ENCODE measurements at regions not wholly inside any gene's neighbourhood (a gene's known extent, or its start where the extent isn't known, plus 50 kb on each side); places are given as distances from the start of the nearest gene placed in this dataset.
"Not testable (repeated sequence)": the region's sequence is repeated elsewhere in the genome, so short reads cannot be mapped to it uniquely, and the experiment has no call there.

DNA sequence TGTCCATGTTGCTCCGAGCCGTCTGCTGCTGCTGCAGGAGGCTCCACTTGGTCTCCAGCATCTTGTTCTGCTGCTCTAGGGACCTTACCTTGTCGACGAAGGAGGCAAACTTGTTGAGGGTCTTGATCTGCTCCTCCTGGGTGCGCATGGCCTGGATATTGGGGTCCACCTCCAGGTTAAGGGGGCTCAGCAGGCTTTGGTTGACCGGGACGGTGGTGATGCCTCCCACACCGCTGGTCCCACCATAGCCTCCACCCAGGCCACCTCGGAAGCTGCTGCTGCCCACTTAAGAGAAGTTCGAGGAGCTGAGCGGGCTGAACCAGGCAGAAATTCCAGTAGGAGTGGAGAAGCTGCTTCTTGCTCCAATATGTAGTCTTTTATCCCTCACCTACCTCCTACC, 180.7 kb upstream of the SYNPR start:
- no peak for DNase-seq (ENCODE audit: low spot score)

DNA sequence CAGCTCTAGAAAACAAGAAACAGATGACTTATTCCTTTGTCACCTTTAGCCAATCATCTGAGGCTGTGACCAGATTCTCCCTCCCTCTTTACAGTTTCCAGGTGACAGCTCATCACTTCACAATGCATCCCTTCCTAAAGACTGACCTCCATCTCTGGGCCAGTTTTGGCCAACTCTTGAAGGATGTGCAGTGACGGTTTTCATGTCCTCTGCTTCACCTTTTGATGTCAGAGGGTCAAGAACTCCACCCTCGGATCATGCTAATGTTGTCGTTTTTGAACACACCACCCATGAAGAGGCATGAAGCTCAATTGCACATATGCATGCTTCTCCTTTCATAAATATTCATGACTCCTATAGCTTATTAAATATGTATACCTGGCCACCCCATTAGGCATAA, 161.2 kb upstream of the SYNPR start:
- no peak for DNase-seq (ENCODE audit: low spot score)

DNA sequence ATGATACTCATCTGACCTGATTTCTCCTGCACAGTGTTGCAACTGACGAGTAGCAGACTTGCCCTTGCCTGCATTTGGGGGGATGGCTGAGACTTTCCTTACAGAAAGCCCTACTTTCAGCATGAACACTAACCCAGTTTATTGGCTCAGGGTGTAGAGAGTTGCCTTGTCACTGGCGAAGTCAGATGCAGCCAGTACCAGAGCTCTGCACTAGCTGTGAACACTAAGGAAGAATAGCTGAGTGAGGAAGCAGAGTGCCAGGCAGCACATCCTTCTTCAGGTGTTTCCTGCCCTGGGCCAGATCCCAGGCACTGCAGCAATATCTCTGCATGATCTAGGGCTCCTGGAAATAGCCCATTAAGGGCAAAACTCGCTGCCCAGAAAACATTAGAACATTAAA, 154.0 kb upstream of the SYNPR start:
- DNase-seq (ENCODE audit: low spot score): no peak

DNA sequence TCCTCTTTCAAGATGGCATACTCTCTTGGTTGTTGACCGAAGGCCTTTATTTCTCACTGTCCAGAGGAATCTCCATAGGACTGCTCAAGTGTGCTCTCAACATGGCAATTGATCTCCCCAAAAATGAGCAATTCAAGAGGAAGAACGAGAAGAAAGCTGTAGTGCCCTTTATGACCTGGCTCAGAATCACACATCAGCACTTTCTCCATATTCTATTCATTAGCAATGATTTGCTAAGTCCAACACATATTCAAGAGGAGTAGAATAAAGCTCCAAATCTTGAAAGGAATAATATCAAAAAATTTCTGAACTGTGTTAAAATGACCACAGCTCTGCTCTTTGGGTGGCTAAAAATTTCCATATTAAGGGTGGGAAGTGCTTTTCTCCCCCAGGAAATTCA, 151.6 kb upstream of the SYNPR start:
- no peak for DNase-seq (ENCODE audit: low spot score)

DNA sequence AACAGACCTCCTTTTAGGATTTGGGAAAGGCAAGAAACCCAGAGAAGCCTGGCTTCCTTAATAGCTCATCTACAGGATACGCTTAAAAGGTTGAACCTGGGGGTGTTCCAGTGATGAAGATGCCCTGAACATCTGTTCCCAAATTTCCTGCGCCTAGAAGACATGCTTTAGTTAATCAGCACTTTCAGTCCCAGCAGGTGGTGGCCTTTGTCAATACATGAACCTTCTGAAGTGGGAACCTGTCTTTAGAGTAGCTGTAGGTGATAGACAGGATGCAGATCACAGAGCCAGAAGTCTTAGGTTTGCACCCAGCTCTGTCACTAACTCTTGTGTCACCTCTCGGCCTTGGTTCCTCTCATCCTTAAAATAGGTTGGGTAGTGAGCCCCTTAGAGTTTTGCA, 149.7 kb upstream of the SYNPR start:
- no peak for DNase-seq (ENCODE audit: low spot score)

DNA sequence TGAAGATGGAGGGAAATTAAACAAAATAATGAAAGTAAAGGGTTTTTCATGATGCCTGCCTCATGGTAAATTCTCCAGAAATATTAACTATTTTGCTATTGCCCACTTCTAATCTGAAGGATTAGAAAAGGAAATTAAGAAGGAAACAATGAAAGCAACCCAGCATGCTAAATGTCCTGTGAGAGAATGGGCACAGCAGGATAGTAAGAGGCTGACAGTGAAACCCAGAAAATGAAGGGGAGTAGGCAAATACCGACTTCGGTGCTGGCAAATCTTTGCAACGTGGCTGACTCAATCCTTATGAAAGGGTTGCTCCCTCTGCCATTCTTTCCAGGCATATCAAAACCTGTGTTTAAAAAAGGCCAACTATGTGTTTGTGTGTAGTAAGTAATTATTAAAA, 147.5 kb upstream of the SYNPR start:
- no peak for DNase-seq (ENCODE audit: low spot score)

DNA sequence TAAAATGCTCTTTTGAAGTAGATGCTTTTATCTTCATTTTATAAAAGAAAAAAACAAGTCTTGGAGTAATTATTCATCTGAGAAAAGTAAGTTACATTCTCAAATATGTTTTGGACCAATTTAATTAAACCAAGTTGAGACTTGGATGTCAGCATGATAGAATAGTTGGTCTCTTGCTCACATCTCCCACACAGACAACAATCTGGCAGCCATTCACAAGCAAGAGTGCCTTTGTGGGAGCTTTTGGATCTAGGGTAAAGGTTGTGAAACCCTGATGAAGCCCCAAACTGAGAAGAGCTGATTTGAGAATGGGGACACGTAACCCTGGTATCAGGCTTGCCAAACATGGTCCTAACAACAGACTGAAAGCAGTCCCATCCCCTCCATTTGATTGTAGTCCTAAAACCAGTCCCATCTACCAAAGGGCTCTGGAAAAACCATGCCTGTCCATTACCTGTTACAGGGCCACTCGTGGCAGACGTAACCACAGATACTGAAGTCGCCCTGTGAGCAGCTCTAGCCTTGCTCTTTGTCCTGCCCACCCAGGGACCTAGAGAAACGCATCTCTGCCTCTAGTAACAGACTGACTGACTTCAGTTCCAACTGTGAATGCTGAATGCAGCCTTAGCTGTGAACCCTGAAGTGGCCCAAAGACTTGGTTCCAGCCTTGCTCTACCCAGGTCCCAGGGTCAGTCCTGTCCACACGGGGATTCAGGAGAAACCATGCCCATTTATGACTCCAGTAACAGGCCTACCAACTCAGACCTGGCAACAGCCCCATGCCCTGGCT, 145.5 kb upstream of the SYNPR start:
- no peak for DNase-seq (ENCODE audit: low spot score)

DNA sequence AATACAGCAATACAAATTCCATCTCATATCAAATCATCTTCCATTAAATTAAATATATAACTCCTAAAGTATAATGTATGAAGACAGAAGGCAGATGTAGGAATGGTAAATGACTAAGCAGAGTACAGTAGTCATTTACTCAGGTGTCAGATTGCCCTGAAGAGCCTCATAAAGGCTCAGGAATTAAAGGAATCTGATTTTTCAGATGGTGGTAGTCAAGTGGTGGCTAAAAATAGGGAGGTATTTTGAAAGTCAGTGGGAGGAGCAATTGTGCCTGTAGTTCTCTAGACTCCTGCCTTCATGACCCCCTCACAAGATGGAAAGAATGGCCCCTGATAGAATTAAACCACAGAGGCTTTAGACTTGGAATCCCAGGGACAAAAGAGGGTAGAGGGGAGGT, 142.7 kb upstream of the SYNPR start:
- no peak for DNase-seq (ENCODE audit: low spot score)

DNA sequence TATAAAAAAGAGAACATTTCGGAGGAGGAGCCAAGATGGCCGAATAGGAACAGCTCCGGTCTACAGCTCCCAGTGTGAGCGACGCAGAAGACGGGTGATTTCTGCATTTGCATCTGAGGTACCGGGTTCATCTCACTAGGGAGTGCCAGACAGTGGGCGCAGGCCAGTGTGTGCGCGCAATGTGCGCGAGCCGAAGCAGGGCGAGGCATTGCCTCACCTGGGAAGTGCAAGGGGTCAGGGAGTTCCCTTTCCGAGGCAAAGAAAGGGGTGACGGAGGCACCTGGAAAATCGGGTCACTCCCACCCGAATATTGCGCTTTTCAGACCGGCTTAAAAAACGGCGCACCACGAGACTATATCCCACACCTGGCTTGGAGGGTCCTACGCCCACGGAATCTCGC, 141.9 kb upstream of the SYNPR start:
- not testable (repeated sequence) for DNase-seq (ENCODE audit: low spot score)

DNA sequence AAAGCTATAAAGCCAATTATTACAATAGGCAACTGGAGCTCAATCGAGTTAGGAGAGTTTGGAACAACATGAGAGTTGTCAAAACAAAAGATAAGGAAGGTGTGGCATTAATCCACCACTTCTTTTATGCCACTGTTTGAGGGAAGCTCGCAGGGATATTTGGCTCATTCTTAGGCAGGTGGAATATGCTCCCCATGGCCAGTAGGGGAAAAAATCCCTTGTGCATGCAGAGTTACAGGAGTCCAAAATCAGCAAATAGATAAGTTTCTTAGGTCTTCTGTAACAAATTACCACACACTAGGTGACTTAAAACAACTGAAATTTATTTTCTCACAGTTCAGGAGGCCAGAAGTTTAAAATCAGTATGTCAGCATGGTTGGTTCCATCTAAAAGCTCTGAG, 135.4 kb upstream of the SYNPR start:
- no peak for DNase-seq (ENCODE audit: low spot score)

DNA sequence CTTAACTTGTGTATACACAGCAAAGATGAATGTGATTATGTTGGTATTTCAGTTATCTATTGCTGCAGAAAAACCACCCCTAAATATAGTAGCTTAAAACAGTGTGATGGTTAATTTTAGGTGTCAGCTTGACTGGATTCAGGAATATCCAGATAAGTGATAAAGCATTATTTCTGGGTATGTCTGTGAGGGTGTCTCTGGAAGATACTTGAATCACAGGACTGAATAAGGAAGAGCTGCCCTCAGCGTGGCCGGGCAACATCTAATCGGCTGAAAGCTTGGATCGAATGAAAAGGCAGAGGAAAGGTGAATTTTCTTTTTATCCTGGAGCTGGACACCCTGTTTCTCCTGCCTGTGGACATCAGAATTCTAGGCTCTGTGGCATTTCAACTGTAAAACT, 132.0 kb upstream of the SYNPR start:
- no peak for DNase-seq (ENCODE audit: low spot score)

DNA sequence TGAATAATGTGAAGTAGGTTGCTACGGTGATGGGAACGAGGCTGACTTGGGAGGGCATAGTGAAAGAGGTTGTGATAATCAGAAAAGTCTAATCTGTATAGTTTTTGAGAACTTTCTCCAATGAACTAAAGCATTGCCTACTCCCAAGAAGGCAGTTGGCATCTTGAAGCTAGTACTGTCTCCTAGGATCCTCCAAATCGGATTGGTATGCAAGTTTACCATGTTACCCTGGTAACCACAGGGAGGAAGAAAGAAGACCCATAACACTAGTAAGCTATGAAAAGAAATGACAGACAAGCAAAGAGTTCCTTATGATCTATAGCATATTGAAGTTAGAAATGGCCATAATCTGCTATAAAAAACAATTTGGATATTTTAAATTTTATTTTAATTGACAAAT, 127.2 kb upstream of the SYNPR start:
- no peak for DNase-seq (ENCODE audit: low spot score)

DNA sequence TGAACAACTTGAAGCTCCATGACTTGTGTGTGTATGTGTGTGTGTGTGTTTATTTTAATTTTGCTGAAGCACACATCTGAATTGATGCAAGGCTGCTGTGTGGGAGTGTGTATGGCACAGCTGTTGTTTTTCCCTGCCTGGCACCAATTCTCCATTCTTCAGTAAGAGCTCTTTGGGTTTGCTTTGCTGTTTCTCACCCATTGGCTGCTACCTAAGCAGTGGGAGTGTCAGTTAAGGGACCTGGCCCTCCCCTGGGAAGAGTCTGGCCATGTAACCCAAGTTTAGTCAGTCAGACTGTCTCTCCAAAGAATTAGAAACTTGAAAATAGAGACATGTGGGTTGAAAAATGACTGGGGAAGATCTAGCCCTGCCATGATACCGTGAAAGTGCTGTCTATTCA, 126.2 kb upstream of the SYNPR start:
- DNase-seq (ENCODE audit: low spot score): no peak

DNA sequence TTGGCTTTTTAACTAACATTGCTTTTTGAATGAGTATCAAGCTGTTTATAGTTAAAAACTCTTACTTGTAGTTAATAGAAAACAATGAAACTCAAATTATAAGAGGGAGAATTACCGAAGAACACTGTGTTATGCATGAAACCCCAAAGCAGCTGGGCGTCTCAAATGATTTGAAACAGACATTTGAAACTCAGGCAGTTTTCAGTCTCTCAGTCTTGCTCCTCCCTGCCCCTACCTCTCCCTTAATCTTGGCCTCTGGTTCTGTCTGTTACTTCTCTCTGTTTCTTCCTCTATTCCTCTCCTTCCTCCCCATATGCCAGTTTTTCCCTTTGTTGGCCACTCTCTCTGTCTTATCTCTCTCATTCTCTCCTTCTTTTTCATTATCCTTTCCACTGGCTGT, 118.3 kb upstream of the SYNPR start:
- no peak for DNase-seq (ENCODE audit: low spot score)

DNA sequence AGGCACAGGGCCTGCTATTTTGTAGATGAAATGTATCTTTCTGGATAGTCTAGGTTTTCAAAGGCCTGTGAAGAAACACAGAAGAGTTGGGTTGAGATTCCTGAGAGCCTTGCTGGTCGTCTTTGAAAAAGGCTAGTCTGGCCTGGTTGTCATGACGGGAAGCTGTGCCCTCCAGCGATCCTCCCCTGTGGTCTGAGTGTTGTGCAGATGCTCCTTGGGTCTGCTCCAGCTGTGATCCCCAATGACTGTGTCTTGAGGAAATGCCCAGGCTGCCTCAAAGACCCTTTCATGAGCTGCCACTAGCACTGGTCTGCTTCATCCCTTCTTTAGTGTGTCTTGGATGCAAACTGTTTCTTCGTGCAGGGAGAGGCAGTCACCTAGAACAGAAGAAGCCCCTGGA, 111.0 kb upstream of the SYNPR start:
- DNase-seq (ENCODE audit: low spot score): no peak

DNA sequence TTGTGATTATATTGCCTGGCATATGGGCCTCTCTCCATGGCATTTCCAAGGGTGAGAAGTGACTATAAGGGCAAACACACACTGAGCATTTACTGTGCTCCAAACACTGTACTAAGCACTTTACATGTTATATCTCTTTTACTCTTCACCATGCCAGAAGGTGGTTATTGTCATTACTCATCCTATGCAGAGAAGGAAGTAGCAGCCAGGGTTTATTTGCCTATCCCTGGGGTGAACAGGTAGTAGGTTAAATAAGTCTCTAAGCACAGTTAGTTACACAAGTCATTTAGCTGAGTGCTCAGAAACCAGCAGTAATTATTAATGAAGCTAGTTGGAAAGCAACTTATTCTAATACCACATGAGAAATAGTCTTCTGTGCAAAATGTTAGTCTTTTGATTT, 109.9 kb upstream of the SYNPR start:
- DNase-seq (ENCODE audit: low spot score): no peak

DNA sequence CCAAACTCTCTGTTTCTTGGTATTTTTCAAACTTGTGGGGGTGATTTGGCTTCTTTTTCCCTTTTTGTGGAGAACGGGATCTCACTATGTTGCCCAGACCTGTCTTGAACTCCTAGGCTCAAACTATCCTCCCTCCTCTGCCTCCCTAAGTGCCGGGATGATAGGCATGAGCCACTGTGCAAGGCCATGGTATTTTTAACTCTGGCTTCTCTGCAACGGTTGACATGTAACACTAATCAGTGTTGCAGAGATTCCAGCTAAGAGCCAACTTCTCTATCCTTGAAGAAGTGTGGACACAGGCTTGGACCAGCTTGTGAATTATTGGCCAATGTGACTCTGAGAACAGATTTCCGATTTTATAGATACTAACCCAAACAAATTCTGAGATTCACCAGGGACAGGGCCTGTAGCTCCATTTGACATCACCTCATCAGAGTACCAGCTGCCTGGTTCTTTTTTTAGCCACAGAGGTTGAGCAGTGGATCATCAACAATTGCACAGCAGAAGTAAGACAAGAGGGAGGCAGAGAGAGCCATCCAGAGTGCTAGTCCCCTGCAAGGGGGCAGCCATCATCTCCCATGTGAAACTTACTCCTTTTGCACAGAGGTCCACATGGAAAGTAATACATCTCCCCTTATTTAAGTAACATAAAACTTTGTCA, 98.1 kb upstream of the SYNPR start:
- no peak for DNase-seq (ENCODE audit: low spot score)

DNA sequence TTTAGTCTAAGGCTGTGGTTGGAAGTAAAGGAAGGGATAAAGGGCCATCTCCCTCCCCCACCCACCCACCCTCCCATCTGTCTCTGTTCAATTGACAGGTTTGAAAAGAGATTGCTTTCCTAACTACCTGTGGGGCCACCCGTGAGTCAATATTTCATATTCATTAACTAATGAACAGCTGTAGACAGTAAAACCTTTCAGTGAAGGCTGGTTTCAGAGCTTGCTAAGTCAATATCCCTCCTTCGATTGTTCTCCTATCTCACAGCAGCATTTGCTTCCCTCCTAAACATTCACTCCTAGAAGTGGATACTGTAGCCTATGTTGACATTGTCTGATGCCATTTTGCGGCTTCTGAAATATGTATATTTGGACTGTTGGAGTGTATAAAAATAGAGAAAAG, 85.9 kb upstream of the SYNPR start:
- no peak for DNase-seq (ENCODE audit: low spot score)

DNA sequence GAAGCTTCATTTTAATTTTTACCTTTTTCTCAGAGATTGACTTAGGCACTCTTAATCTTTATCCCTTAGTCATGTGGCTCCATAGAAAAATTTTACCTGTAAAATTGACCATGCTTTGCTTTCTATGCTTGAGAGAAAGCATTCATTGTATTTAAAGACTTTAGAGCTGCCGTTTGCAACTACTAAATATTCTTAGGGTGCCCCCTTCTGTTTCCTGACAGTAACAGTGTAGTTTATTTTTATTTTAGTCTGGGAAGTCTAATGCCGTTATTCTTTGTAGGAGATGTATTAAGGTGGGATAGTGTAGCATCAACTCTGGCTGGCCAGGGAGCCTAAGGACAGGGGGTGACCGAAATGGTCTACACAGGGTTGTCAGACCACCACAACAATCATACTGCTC, 84.5 kb upstream of the SYNPR start:
- peak; percentile 34 for DNase-seq (ENCODE audit: low spot score)

DNA sequence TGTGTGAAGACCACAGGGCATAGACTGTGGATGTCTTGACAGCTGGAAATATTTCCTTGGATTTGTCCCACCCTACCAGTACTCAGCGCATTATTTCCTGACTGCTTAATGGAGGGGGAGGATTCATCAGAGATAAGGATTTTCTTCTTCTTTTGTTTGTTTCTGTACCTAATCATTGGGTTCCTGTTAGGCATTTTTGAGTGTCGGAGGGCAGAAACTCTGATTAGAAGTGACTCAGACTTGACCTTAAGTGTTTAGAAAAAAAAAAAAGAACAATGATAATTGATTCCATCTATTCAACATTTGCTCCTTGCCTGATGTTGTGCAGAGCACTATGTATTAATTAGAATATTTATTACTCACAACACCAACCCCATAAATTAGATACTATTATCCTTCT, 78.5 kb upstream of the SYNPR start:
- no peak for DNase-seq (ENCODE audit: low spot score)

DNA sequence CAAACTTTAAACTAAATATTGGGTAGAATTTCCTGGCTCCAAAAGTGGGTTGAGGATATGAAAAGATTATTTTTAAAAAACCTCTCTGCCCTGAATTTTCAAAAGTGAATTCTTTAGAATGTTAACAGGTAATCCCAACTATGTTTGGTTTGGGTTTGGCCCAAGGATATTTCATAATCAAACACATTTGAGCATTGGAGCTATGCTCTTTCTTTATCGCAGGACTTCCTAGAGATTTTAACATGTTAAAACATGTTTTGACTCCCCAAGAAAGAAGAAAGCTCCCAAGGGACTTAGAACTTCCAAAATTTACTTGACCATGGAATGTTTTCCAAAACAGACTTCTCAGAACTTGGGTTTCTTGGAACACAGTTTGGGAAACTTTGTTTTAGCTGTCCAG, 75.6 kb upstream of the SYNPR start:
- DNase-seq (ENCODE audit: low spot score): no peak

DNA sequence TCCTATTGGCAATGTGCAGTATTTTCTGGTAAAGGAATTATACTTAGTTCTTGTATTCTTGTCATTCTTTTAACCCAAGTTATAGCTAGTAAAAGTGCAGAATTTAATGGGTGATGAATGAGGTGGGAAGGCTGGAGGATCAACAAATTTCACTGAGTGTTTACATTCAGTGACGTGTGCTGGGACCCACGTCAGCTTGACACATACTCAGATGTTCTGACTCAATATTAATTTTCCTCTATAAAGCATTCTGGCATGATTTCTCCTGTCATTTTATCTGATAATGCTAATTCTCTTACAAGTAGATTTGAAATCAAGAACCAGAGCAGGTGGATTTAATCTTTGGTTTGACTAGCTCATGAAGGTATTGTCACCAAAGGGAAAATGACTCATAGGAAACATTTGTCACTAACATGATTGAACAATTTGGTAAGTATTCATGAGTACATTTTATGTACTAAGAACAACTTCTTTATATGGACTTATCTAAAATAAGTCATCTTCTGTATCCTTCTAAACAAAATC, 71.0 kb upstream of the SYNPR start:
- no peak for DNase-seq (ENCODE audit: low spot score)

DNA sequence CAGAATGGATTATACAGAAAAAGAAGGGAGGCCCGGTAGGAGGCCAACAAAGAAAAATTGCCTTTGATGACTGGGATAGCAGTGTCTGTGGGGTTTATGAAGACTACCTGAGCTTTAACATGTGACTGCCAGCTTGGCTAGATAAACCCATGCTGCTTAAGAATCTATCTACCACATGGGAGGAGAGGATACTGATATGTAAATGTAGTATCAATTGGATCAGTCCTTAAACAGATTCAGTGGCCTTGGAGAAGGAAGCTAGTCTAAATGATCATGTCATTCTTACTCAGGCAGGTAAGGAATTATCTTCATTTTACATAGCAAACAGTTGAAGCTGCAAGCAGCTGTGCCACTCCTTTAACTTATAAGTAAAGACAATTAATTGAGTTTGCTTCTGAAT, 50.0 kb upstream of the SYNPR start:
- no peak for DNase-seq (ENCODE audit: low spot score)
